ENCODE measurements at regions not wholly inside any gene's neighbourhood (a gene's known extent, or its start where the extent isn't known, plus 50 kb on each side); places are given as distances from the start of the nearest gene placed in this dataset.

GRCh38 chr2:2570871-2571270 is 239.8 kb upstream of the MYT1L start:
- Histone ChIP-seq H3F3A (ENCODE audit: control insufficient read depth, insufficient read depth) (no peaks in the 10 kb centered on the region), H3K9me2 (replicated peaks; ENCODE audit: control insufficient read depth, low read length) (no peaks in the 10 kb centered on the region), H3K4me1 (ENCODE audit: control insufficient read depth, low read length) (no peaks in the 10 kb centered on the region), H3K27ac (ENCODE audit: low read depth, low read length) (no peak overlapping the region), H3K4me3 (ENCODE audit: low read length) (no peak overlapping the region), H3K36me3 (ENCODE audit: control insufficient read depth, low read length) (no peaks in the 10 kb centered on the region), H3K9me3 (ENCODE audit: control insufficient read depth, insufficient read depth, low read length) (peaks cover 30% of the 10 kb centered on the region; the same call in 1 of the 2 replicates), H3K79me2 (ENCODE audit: control insufficient read depth, low read length) (no peaks in the 10 kb centered on the region), H3K4me2 (ENCODE audit: low read length) (no peak overlapping the region), H4K20me1 (ENCODE audit: control insufficient read depth, insufficient read depth, low read depth, low read length) (no peaks in the 10 kb centered on the region), H3K27me3 (ENCODE audit: control insufficient read depth, low read length) (no peaks in the 10 kb centered on the region)
- TF ChIP-seq EZH2phosphoT487 (IDR thresholded peaks at IDR 0.05; ENCODE audit: borderline replicate concordance, low read length), result no peak
- no peak for TF ChIP-seq CTCF (IDR thresholded peaks at IDR 0.05; ENCODE audit: low read depth, low read length, poor library complexity, severe bottlenecking)

- no peaks in the 10 kb centered on the region for H3K27me3 ChIP-seq (ENCODE audit: control insufficient read depth, low read length)
- H3F3A ChIP-seq (ENCODE audit: control insufficient read depth, insufficient read depth), result no peaks in the 10 kb centered on the region
These were observed 239.3 kb upstream of the MYT1L start for GRCh38 chr2:2570360-2570759.

GRCh38 chr2:2569836-2570235 is 238.8 kb upstream of the MYT1L start:
- TF ChIP-seq EZH2phosphoT487 (IDR thresholded peaks at IDR 0.05; ENCODE audit: borderline replicate concordance, low read length) (no peak), CTCF (IDR thresholded peaks at IDR 0.05; ENCODE audit: low read depth, low read length, poor library complexity, severe bottlenecking) (no peak)
- H3K9me3 ChIP-seq (ENCODE audit: control insufficient read depth, insufficient read depth, low read length), result peaks cover 30% of the 10 kb centered on the region; the same call in 1 of the 2 replicates
- H3K27me3 ChIP-seq (ENCODE audit: control insufficient read depth, low read length), result no peaks in the 10 kb centered on the region
- no peaks in the 10 kb centered on the region for H3K9me2 ChIP-seq (replicated peaks; ENCODE audit: control insufficient read depth, low read length)
- no peak overlapping the region for H3K4me3 ChIP-seq (ENCODE audit: low read length)
- H3K4me1 ChIP-seq (ENCODE audit: control insufficient read depth, low read length), result no peaks in the 10 kb centered on the region
- no peak overlapping the region for H3K4me2 ChIP-seq (ENCODE audit: low read length)
- H4K20me1 ChIP-seq (ENCODE audit: control insufficient read depth, insufficient read depth, low read depth, low read length), result no peaks in the 10 kb centered on the region
- H3K27ac ChIP-seq (ENCODE audit: low read depth, low read length), result no peak overlapping the region
- no peaks in the 10 kb centered on the region for H3K36me3 ChIP-seq (ENCODE audit: control insufficient read depth, low read length)
- H3F3A ChIP-seq (ENCODE audit: control insufficient read depth, insufficient read depth), result no peaks in the 10 kb centered on the region
- H3K79me2 ChIP-seq (ENCODE audit: control insufficient read depth, low read length), result no peaks in the 10 kb centered on the region

More at GRCh38 chr2:2570360-2570759, 239.3 kb upstream of the MYT1L start:
- H4K20me1 ChIP-seq (ENCODE audit: control insufficient read depth, insufficient read depth, low read depth, low read length), result no peaks in the 10 kb centered on the region
- H3K9me2 ChIP-seq (replicated peaks; ENCODE audit: control insufficient read depth, low read length), result no peaks in the 10 kb centered on the region
- H3K4me3 ChIP-seq (ENCODE audit: low read length), result no peak overlapping the region
- H3K4me2 ChIP-seq (ENCODE audit: low read length), result no peak overlapping the region
- no peaks in the 10 kb centered on the region for H3K36me3 ChIP-seq (ENCODE audit: control insufficient read depth, low read length)
- no peaks in the 10 kb centered on the region for H3K79me2 ChIP-seq (ENCODE audit: control insufficient read depth, low read length)
- no peak for TF ChIP-seq EZH2phosphoT487 (IDR thresholded peaks at IDR 0.05; ENCODE audit: borderline replicate concordance, low read length)
- no peak for TF ChIP-seq CTCF (IDR thresholded peaks at IDR 0.05; ENCODE audit: low read depth, low read length, poor library complexity, severe bottlenecking)
- H3K9me3 ChIP-seq (ENCODE audit: control insufficient read depth, insufficient read depth, low read length), result peaks cover 30% of the 10 kb centered on the region; the same call in 1 of the 2 replicates
- H3K4me1 ChIP-seq (ENCODE audit: control insufficient read depth, low read length), result no peaks in the 10 kb centered on the region
- no peak overlapping the region for H3K27ac ChIP-seq (ENCODE audit: low read depth, low read length)

Data from DOHH2 (cell line).